Suppressor macrophage treated with lipopolysaccharide for 1 hour (primary cell): ENCODE measurements at regions not wholly inside any gene's neighbourhood (a gene's known extent, or its start where the extent isn't known, plus 50 kb on each side); places are given as distances from the start of the nearest gene placed in this dataset.

ENCODE experiments used
- DNase-seq, 3 donors: peaks; one replicate each; pipeline ENCODE4 v3.0.0-alpha.2; 2020 to 2022

GRCh38 chr14:30165255-30165654, 237.6 kb upstream of the PRKD1 start:
- no peak for DNase-seq

GRCh38 chr14:30177781-30178180, 250.1 kb upstream of the PRKD1 start:
- DNase-seq: no peak

GRCh38 chr14:30179381-30180130, 251.9 kb upstream of the PRKD1 start:
- DNase-seq: no peak

GRCh38 chr14:30180219-30180618, 252.6 kb upstream of the PRKD1 start:
- DNase-seq: no peak

- no peak for DNase-seq
Measured at GRCh38 chr14:30185832-30186231, 258.2 kb upstream of the PRKD1 start.

GRCh38 chr14:30191639-30192279, 264.1 kb upstream of the PRKD1 start:
- DNase-seq: no peak

GRCh38 chr14:30193101-30193500, 265.5 kb upstream of the PRKD1 start:
- DNase-seq: no peak

- DNase-seq: no peak
Measured at GRCh38 chr14:30193845-30194501, 266.3 kb upstream of the PRKD1 start.

GRCh38 chr14:30194741-30195148, 267.1 kb upstream of the PRKD1 start:
- DNase-seq: no peak

GRCh38 chr14:30195941-30196340, 268.3 kb upstream of the PRKD1 start:
- DNase-seq: no peak

- no peak for DNase-seq
Measured at GRCh38 chr14:30196861-30197260, 269.2 kb upstream of the PRKD1 start.

GRCh38 chr14:30198720-30199119, 271.1 kb upstream of the PRKD1 start:
- peak in 2 of 3 donors; percentile 5 for DNase-seq

- no peak for DNase-seq
Measured at GRCh38 chr14:30204431-30204980, 276.9 kb upstream of the PRKD1 start.

GRCh38 chr14:30209136-30209535, 281.5 kb upstream of the PRKD1 start:
- no peak for DNase-seq

GRCh38 chr14:30210630-30211029, 283.0 kb upstream of the PRKD1 start:
- no peak for DNase-seq

- DNase-seq: no peak
Measured at GRCh38 chr14:30211326-30211725, 283.7 kb upstream of the PRKD1 start.

GRCh38 chr14:30214014-30214413, 286.4 kb upstream of the PRKD1 start:
- DNase-seq: no peak

GRCh38 chr14:30214461-30215090, 286.9 kb upstream of the PRKD1 start:
- DNase-seq: peak; percentile 34 to 62 (median 49)

- DNase-seq: no peak
Measured at GRCh38 chr14:30218907-30219306, 291.3 kb upstream of the PRKD1 start.

- no peak for DNase-seq
Measured at GRCh38 chr14:30221546-30221945, 293.9 kb upstream of the PRKD1 start.

- DNase-seq: no peak
Measured at GRCh38 chr14:30223385-30223785, 295.7 kb upstream of the PRKD1 start.

GRCh38 chr14:30223966-30224365, 296.3 kb upstream of the PRKD1 start:
- DNase-seq: no peak

GRCh38 chr14:30225176-30225575, 297.5 kb upstream of the PRKD1 start:
- no peak for DNase-seq
